Mesendoderm (in vitro differentiated cells): ENCODE measurements at regions not wholly inside any gene's neighbourhood (a gene's known extent, or its start where the extent isn't known, plus 50 kb on each side); places are given as distances from the start of the nearest gene placed in this dataset.

ENCODE experiments used
- DNase-seq: peaks from one replicate; pipeline ENCODE4 v3.0.0; 2013
- H2AK5ac ChIP-seq: 2 replicates; pipeline ENCODE4 v1.6.1; 2013; ENCODE audit warnings: low read length, inconsistent platforms
- H2BK120ac ChIP-seq: 2 replicates; pipeline ENCODE4 v1.6.1; 2013; ENCODE audit warnings: low read depth, mild to moderate bottlenecking, low read length, moderate library complexity, mixed read lengths
- H2BK15ac ChIP-seq: replicated peaks from 2 replicates; pipeline ENCODE4 v1.6.1; 2013; ENCODE audit warnings: low read depth, mild to moderate bottlenecking, moderate library complexity
- H2BK5ac ChIP-seq: 2 replicates; pipeline ENCODE4 v1.6.1; 2013; ENCODE audit warnings: low read length, inconsistent platforms
- H3K18ac ChIP-seq: 2 replicates; pipeline ENCODE4 v1.6.1; 2013; ENCODE audit warnings: mild to moderate bottlenecking, low read length, mixed read lengths
- H3K23ac ChIP-seq: one replicate; pipeline ENCODE4 v1.6.1; 2013; ENCODE audit warnings: low read length
- H3K27ac ChIP-seq: 2 replicates; pipeline ENCODE4 v1.5.1; 2013; ENCODE audit warnings: low read depth, mild to moderate bottlenecking, inconsistent platforms, low read length, moderate library complexity
- H3K27me3 ChIP-seq: 2 replicates; pipeline ENCODE4 v1.6.1; 2013; ENCODE audit warnings: low read length, control low read depth, mild to moderate bottlenecking, inconsistent platforms; ENCODE audit not compliant: insufficient read depth, poor library complexity
- H3K36me3 ChIP-seq: 2 replicates; pipeline ENCODE4 v1.6.1; 2013; ENCODE audit warnings: low read length, inconsistent platforms; ENCODE audit not compliant: control insufficient read depth, insufficient read depth
- H3K4ac ChIP-seq: one replicate; pipeline ENCODE4 v1.6.1; 2013; ENCODE audit warnings: low read depth, mild to moderate bottlenecking, low read length, moderate library complexity
- H3K4me1 ChIP-seq: 2 replicates; pipeline ENCODE4 v1.6.1; 2013; ENCODE audit warnings: low read depth, low read length, inconsistent platforms; ENCODE audit not compliant: control insufficient read depth
- H3K4me2 ChIP-seq: 2 replicates; pipeline ENCODE4 v1.6.1; 2013; ENCODE audit warnings: low read length
- H3K4me3 ChIP-seq: 2 replicates; pipeline ENCODE4 v1.5.1; 2013; ENCODE audit warnings: mild to moderate bottlenecking, low read length
- H3K56ac ChIP-seq: one replicate; pipeline ENCODE4 v1.6.1; 2013; ENCODE audit warnings: low read length
- H3K79me1 ChIP-seq: 2 replicates; pipeline ENCODE4 v1.6.1; 2013; ENCODE audit warnings: low read length, inconsistent platforms
- H3K79me2 ChIP-seq: 2 replicates; pipeline ENCODE4 v1.6.1; 2013; ENCODE audit warnings: mild to moderate bottlenecking, low read length; ENCODE audit not compliant: control insufficient read depth, insufficient read depth
- H3K9ac ChIP-seq: 2 replicates; pipeline ENCODE4 v1.6.1; 2013; ENCODE audit warnings: low read length, inconsistent platforms
- H4K5ac ChIP-seq: one replicate; pipeline ENCODE4 v1.6.1; 2013; ENCODE audit warnings: low read length
- H4K8ac ChIP-seq: one replicate; pipeline ENCODE4 v1.6.1; 2013; ENCODE audit warnings: low read depth, mild to moderate bottlenecking, control low read depth, low read length, moderate library complexity
- WGBS: extraction: QIAGEN DNeasy Blood & Tissue Kit; methylation state at CpG from one replicate; pipeline ENCODE4 v1.1.7; 2013; ENCODE audit warnings: low lambda C conversion rate, missing lambda C conversion rate; ENCODE audit not compliant: insufficient coverage; ENCODE audit errors: extremely low coverage; 5-methylcytosine and 5-hydroxymethylcytosine counted together

DNA sequence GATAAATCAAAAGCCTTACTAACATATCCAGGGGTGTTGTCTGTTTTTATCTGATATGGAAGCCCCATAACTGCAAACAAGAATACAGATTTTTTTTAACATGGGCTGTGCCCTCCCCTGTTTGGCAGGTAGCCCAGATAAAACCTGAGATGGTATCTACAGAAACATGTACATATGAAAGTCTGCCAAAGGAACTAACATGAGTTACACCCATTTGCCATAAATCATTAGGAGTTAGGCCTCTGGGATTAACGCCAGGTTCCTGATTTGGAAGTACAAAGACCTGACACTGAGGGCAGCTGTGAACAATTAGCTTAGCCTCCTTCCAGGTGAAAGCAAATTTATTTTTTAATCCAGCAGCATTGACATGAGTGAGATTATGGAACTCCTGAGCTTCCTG, 264.3 kb downstream of the TECRL start:
- H3K23ac ChIP-seq: no peak overlapping the region

DNA sequence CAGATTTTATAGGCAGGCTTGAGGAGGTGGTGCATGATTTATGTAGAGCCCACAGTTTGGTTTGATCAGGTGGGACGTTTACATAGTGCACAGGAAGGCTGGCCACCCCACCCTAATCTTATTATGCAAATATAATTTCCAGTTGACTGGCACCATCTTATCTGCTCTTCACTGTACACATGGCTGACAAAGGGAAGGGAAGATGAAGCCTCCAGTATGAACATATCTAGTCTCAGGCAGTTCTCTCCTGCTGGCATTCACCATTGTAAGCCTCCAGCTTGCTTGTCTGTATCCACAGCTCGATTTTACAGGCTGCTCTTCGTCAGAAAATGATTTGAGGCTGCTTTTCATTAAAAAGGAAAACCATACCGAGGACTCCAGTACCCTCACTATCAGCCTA, 278.3 kb downstream of the TECRL start:
- Histone ChIP-seq H3K4ac (no peak overlapping the region), H3K27ac (no peak overlapping the region)
- no CpG with 5 or more reads among the region's 4 CpGs for WGBS

More for the DNA sequence above, 264.3 kb downstream of the TECRL start:
- no peaks in the 10 kb centered on the region for H3K36me3 ChIP-seq
- no peak overlapping the region for H3K4ac ChIP-seq
- H3K27me3 ChIP-seq: no peaks in the 10 kb centered on the region
- no peak overlapping the region for H2AK5ac ChIP-seq
- no peak overlapping the region for H2BK15ac ChIP-seq
- DNase-seq: no peak
- no peak overlapping the region for H2BK5ac ChIP-seq
- no peak overlapping the region for H3K4me2 ChIP-seq
- no peak overlapping the region for H3K18ac ChIP-seq
- no peak overlapping the region for H3K4me3 ChIP-seq
- no peaks in the 10 kb centered on the region for H3K4me1 ChIP-seq
- H2BK120ac ChIP-seq: no peak overlapping the region
- H4K8ac ChIP-seq: no peak overlapping the region
- no peak overlapping the region for H3K27ac ChIP-seq
- no peaks in the 10 kb centered on the region for H3K79me1 ChIP-seq
- no peak overlapping the region for H3K56ac ChIP-seq
- WGBS: no CpG with 5 or more reads among the region's 1 CpG
- no peak overlapping the region for H3K9ac ChIP-seq
- H3K79me2 ChIP-seq: no peaks in the 10 kb centered on the region
- no peak overlapping the region for H4K5ac ChIP-seq

DNA sequence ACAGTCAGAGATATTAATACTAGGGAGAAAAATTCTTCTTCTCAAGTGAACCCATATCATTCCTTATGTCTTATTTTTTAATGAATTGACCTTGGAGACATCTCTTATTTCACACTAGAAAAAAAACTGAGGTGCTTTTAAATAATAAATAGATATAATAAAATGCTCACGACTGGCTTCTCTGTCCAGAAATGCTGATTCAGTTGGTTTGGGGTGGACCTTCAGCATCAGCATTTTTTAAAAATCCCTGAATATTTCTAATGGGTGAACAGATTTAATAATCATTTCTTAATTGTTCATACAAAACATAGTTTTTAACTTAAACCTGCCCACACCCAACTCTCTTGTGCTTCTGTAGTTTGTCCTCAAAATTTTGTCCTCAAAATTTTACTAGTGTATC, 283.9 kb downstream of the TECRL start:
- Histone ChIP-seq H3K18ac (no peak overlapping the region), H2AK5ac (no peak overlapping the region), H4K8ac (no peak overlapping the region), H3K79me2 (no peaks in the 10 kb centered on the region), H3K36me3 (no peaks in the 10 kb centered on the region), H2BK120ac (no peak overlapping the region), H3K4me2 (no peak overlapping the region), H2BK5ac (no peak overlapping the region), H3K4me1 (no peaks in the 10 kb centered on the region), H3K9ac (no peak overlapping the region), H3K27ac (no peak overlapping the region), H3K23ac (no peak overlapping the region), H4K5ac (no peak overlapping the region), H3K4ac (no peak overlapping the region), H3K79me1 (no peaks in the 10 kb centered on the region), H3K27me3 (no peaks in the 10 kb centered on the region), H2BK15ac (no peak overlapping the region), H3K4me3 (no peak overlapping the region), H3K56ac (no peak overlapping the region)
- DNase-seq: no peak
- no CpG with 5 or more reads among the region's 1 CpG for WGBS

More for the DNA sequence above, 278.3 kb downstream of the TECRL start:
- Histone ChIP-seq H3K4me2 (no peak overlapping the region), H2BK120ac (no peak overlapping the region), H3K4me1 (no peaks in the 10 kb centered on the region), H3K23ac (no peak overlapping the region), H3K27me3 (no peaks in the 10 kb centered on the region), H3K36me3 (no peaks in the 10 kb centered on the region), H4K5ac (no peak overlapping the region), H3K56ac (no peak overlapping the region), H3K79me2 (no peaks in the 10 kb centered on the region), H3K9ac (no peak overlapping the region), H3K79me1 (no peaks in the 10 kb centered on the region), H4K8ac (no peak overlapping the region), H3K18ac (no peak overlapping the region), H3K4me3 (no peak overlapping the region), H2AK5ac (no peak overlapping the region), H2BK15ac (no peak overlapping the region), H2BK5ac (no peak overlapping the region)
- no peak for DNase-seq

DNA sequence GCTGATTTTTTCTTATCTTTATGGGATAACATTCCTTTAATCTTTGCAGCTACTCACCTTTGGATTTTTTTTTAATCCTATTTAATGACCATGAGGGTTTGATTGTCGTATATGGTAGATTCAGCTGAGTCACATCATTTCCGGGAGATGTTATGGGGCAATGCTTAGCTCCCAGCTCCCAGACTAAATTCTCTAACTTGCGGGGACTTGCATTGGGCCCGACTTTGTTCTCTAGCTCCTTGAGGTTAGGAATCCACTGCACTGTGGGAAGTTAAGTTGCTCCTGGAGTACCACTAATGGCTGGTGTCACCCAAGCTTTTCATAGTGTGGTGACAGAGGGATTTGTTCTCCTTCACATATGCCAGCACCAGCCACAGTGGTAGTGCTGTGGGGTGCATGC, 287.4 kb downstream of the TECRL start:
- Histone ChIP-seq H3K36me3 (no peaks in the 10 kb centered on the region), H4K8ac (no peak overlapping the region), H2BK15ac (no peak overlapping the region), H3K79me2 (no peaks in the 10 kb centered on the region), H3K9ac (no peak overlapping the region), H3K4me2 (no peak overlapping the region), H2BK120ac (no peak overlapping the region), H3K56ac (no peak overlapping the region), H2AK5ac (no peak overlapping the region), H3K4me1 (no peaks in the 10 kb centered on the region), H4K5ac (no peak overlapping the region), H3K79me1 (no peaks in the 10 kb centered on the region), H3K23ac (no peak overlapping the region), H3K27ac (no peak overlapping the region), H3K27me3 (no peaks in the 10 kb centered on the region), H2BK5ac (no peak overlapping the region), H3K4ac (no peak overlapping the region), H3K18ac (no peak overlapping the region), H3K4me3 (no peak overlapping the region)
- WGBS: no CpG with 5 or more reads among the region's 4 CpGs
- no peak for DNase-seq

DNA sequence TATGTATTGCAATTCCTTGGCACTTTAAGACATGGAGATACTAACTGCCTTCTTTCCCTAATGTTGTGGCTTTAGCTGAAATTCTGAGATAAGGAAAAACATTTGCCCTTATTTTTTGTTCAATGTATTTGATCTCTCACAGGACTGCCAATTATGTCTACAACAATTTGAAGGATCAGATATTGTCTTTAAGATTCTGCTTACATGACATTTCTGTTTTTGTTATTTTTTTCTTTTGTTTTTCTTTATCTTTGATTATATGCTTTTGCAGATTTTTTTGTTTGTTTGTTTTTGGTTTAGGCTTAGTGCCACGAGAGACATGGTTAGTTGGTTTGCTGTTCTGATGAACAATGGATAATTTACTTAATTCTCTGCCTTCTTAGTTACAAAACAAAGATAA, 303.3 kb downstream of the TECRL start:
- Histone ChIP-seq H3K36me3 (no peaks in the 10 kb centered on the region), H4K5ac (no peak overlapping the region), H2BK5ac (no peak overlapping the region), H2BK15ac (no peak overlapping the region), H3K56ac (no peak overlapping the region), H3K4ac (no peak overlapping the region), H2BK120ac (no peak overlapping the region), H3K4me1 (no peaks in the 10 kb centered on the region), H2AK5ac (no peak overlapping the region), H4K8ac (no peak overlapping the region), H3K79me1 (no peaks in the 10 kb centered on the region), H3K23ac (no peak overlapping the region), H3K27ac (no peak overlapping the region), H3K79me2 (no peaks in the 10 kb centered on the region), H3K27me3 (no peaks in the 10 kb centered on the region), H3K4me3 (no peak overlapping the region), H3K9ac (no peak overlapping the region), H3K18ac (no peak overlapping the region), H3K4me2 (no peak overlapping the region)
- DNase-seq: no peak
- no CpG with 5 or more reads among the region's 1 CpG for WGBS

DNA sequence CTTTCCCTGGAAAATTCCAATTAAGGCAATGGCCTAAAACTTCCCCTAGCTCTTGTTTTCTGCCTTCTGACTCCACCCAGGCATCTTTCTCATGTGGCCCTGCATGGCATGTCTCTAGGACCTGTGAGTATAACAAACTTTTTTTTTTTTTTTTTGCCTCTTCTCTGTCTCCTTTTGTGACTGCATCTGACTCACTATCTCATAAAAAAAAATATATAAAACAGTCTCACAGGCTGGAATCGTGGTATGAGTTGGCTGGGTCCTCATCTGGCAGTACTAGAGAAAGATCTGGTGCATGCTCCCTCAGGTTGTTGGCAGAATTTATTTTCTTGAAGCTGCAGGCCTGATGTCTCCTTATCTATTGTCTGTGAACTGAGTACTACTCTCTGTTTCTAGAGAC, 313.9 kb downstream of the TECRL start:
- Histone ChIP-seq H3K79me1 (no peaks in the 10 kb centered on the region), H2BK120ac (no peak overlapping the region), H3K36me3 (no peaks in the 10 kb centered on the region), H3K4me2 (no peak overlapping the region), H3K9ac (no peak overlapping the region), H3K79me2 (no peaks in the 10 kb centered on the region), H3K27ac (no peak overlapping the region), H4K5ac (no peak overlapping the region), H2AK5ac (no peak overlapping the region), H3K4me1 (no peaks in the 10 kb centered on the region), H3K56ac (no peak overlapping the region), H3K18ac (no peak overlapping the region), H3K27me3 (no peaks in the 10 kb centered on the region), H3K4ac (no peak overlapping the region), H3K4me3 (no peak overlapping the region), H4K8ac (no peak overlapping the region), H2BK15ac (no peak overlapping the region), H3K23ac (no peak overlapping the region), H2BK5ac (no peak overlapping the region)
- no peak for DNase-seq
- no CpG with 5 or more reads among the region's 1 CpG for WGBS
